Hepatocyte (in vitro differentiated cells): ENCODE measurements at regions not wholly inside any gene's neighbourhood (a gene's known extent, or its start where the extent isn't known, plus 50 kb on each side); places are given as distances from the start of the nearest gene placed in this dataset.

Experiments
- CTCF ChIP-seq: fragments of 200-600 bp; sonication (generic); IDR thresholded peaks from 2 replicates; pipeline ENCODE4 v1.5.1; 2016; ENCODE audit warnings: antibody characterized with exemption, mild to moderate bottlenecking; ENCODE audit not compliant: poor library complexity
- EZH2 ChIP-seq: fragments of 200-600 bp; sonication (generic); IDR thresholded peaks from 2 replicates; pipeline ENCODE4 v1.6.1; 2016; ENCODE audit warnings: antibody characterized with exemption, mild to moderate bottlenecking, borderline replicate concordance

GRCh38 chr5:43798740-43799139, 195.8 kb downstream of the NNT start:
- no peak for TF ChIP-seq CTCF
- TF ChIP-seq EZH2: no peak
